CD4-positive, alpha-beta T cell treated with Interferon gamma for 1 hour (primary cell): ENCODE measurements at regions not wholly inside any gene's neighbourhood (a gene's known extent, or its start where the extent isn't known, plus 50 kb on each side); places are given as distances from the start of the nearest gene placed in this dataset.
A peak's percentile ranks its signal among the peaks of the same experiment; 100 is the strongest.

Source experiments
- DNase-seq: peaks from one replicate; pipeline ENCODE4 v3.0.0-alpha.2; 2020

GRCh38 chr20:60132162-60132826, 174.1 kb downstream of the CDH26 start:
- DNase-seq, result no peak

GRCh38 chr20:60132827-60133670, 174.8 kb downstream of the CDH26 start:
- no peak for DNase-seq

- DNase-seq, result no peak
Measured at GRCh38 chr20:60135276-60135675, 177.1 kb downstream of the CDH26 start.

GRCh38 chr20:60136645-60137401, 178.6 kb downstream of the CDH26 start:
- no peak for DNase-seq

- peak; percentile 16 for DNase-seq
Measured at GRCh38 chr20:60137657-60138245, 179.5 kb downstream of the CDH26 start.

GRCh38 chr20:60138256-60139220, 180.3 kb downstream of the CDH26 start:
- DNase-seq, result peak; percentile 33

- DNase-seq, result no peak
Measured at GRCh38 chr20:60139663-60140446, 181.6 kb downstream of the CDH26 start.

GRCh38 chr20:60142587-60142986, 184.4 kb downstream of the CDH26 start:
- no peak for DNase-seq

GRCh38 chr20:60143261-60143842, 185.1 kb downstream of the CDH26 start:
- no peak for DNase-seq

GRCh38 chr20:60144404-60144803, 186.2 kb downstream of the CDH26 start:
- no peak for DNase-seq

- no peak for DNase-seq
Measured at GRCh38 chr20:60144974-60145527, 186.8 kb downstream of the CDH26 start.

- no peak for DNase-seq
Measured at GRCh38 chr20:60147004-60147403, 188.8 kb downstream of the CDH26 start.

GRCh38 chr20:60148885-60149284, 190.7 kb downstream of the CDH26 start:
- DNase-seq, result no peak

GRCh38 chr20:60152792-60153191, 194.6 kb downstream of the CDH26 start:
- no peak for DNase-seq

- DNase-seq, result no peak
Measured at GRCh38 chr20:60160451-60161145, 202.4 kb downstream of the CDH26 start.

- no peak for DNase-seq
Measured at GRCh38 chr20:60167812-60168211, 209.6 kb downstream of the CDH26 start.

GRCh38 chr20:60168963-60169362, 210.7 kb downstream of the CDH26 start:
- DNase-seq, result no peak

- no peak for DNase-seq
Measured at GRCh38 chr20:60170116-60170515, 211.9 kb downstream of the CDH26 start.

GRCh38 chr20:60171313-60171712, 213.1 kb downstream of the CDH26 start:
- no peak for DNase-seq

- DNase-seq, result no peak
Measured at GRCh38 chr20:60171738-60172137, 213.5 kb downstream of the CDH26 start.
